CD4-positive, alpha-beta T cell treated with Interleukin-17A for 1 hour (primary cell): ENCODE measurements at regions not wholly inside any gene's neighbourhood (a gene's known extent, or its start where the extent isn't known, plus 50 kb on each side); places are given as distances from the start of the nearest gene placed in this dataset.

Experiments
- DNase-seq: peaks from one replicate; pipeline ENCODE4 v3.0.0-alpha.2; 2020

- DNase-seq = no peak
Observed at GRCh38 chrY:7968293-7968692, 1056.7 kb upstream of the AMELY start.

- DNase-seq = no peak
Observed at GRCh38 chrY:7966916-7967315, 1055.4 kb upstream of the AMELY start.

GRCh38 chrY:7963393-7963792, 1051.8 kb upstream of the AMELY start:
- no peak for DNase-seq

GRCh38 chrY:7962350-7962749, 1050.8 kb upstream of the AMELY start:
- DNase-seq = no peak

- no peak for DNase-seq
Observed at GRCh38 chrY:7961811-7962210, 1050.3 kb upstream of the AMELY start.

- no peak for DNase-seq
Observed at GRCh38 chrY:7957773-7958172, 1046.2 kb upstream of the AMELY start.

- no peak for DNase-seq
Observed at GRCh38 chrY:7951187-7951852, 1039.8 kb upstream of the AMELY start.

- DNase-seq = no peak
Observed at GRCh38 chrY:7944135-7944534, 1032.6 kb upstream of the AMELY start.

- DNase-seq = no peak
Observed at GRCh38 chrY:7942711-7943110, 1031.2 kb upstream of the AMELY start.

GRCh38 chrY:7941856-7942255, 1030.3 kb upstream of the AMELY start:
- DNase-seq = no peak

- no peak for DNase-seq
Observed at GRCh38 chrY:7938982-7939718, 1027.6 kb upstream of the AMELY start.

GRCh38 chrY:7936831-7937230, 1025.3 kb upstream of the AMELY start:
- no peak for DNase-seq

GRCh38 chrY:7936046-7936445, 1024.5 kb upstream of the AMELY start:
- no peak for DNase-seq

GRCh38 chrY:7935606-7936005, 1024.1 kb upstream of the AMELY start:
- DNase-seq = no peak

- DNase-seq = no peak
Observed at GRCh38 chrY:7932424-7932823, 1020.9 kb upstream of the AMELY start.

GRCh38 chrY:7929866-7930265, 1018.3 kb upstream of the AMELY start:
- no peak for DNase-seq

- no peak for DNase-seq
Observed at GRCh38 chrY:7924059-7924458, 1012.5 kb upstream of the AMELY start.

- no peak for DNase-seq
Observed at GRCh38 chrY:7923476-7924017, 1012.0 kb upstream of the AMELY start.

- no peak for DNase-seq
Observed at GRCh38 chrY:7920382-7920781, 1008.8 kb upstream of the AMELY start.

- no peak for DNase-seq
Observed at GRCh38 chrY:7888506-7888905, 977.0 kb upstream of the AMELY start.

GRCh38 chrY:7881696-7882095, 970.1 kb upstream of the AMELY start:
- DNase-seq = no peak

GRCh38 chrY:7879245-7879644, 967.7 kb upstream of the AMELY start:
- DNase-seq = no peak

- DNase-seq = no peak
Observed at GRCh38 chrY:7878719-7879118, 967.2 kb upstream of the AMELY start.

- no peak for DNase-seq
Observed at GRCh38 chrY:7877458-7877857, 965.9 kb upstream of the AMELY start.

GRCh38 chrY:7874080-7874479, 962.5 kb upstream of the AMELY start:
- peak; percentile 5 for DNase-seq
